ENCODE measurements at regions not wholly inside any gene's neighbourhood (a gene's known extent, or its start where the extent isn't known, plus 50 kb on each side); places are given as distances from the start of the nearest gene placed in this dataset.

GRCh38 chr6:142015011-142015410 is 117.7 kb upstream of the GJE1 start:
- no peak for TF ChIP-seq CTCF (IDR thresholded peaks at IDR 0.05; ENCODE audit: poor library complexity)
- no peak for TF ChIP-seq EZH2 (IDR thresholded peaks at IDR 0.05; ENCODE audit: borderline replicate concordance)

All from hepatocyte (in vitro differentiated cells).